ENCODE measurements at regions not wholly inside any gene's neighbourhood (a gene's known extent, or its start where the extent isn't known, plus 50 kb on each side); places are given as distances from the start of the nearest gene placed in this dataset.

GRCh38 chr21:28516991-28517592 lies 475.6 kb downstream of the LTN1 start:
- H3K4me3 ChIP-seq (replicated peaks; ENCODE audit: low read depth, low read length) = no peak overlapping the region
- no peak for DNase-seq (ENCODE audit: extremely low read depth, low read depth)
- peak; percentile 49 for TF ChIP-seq CTCF (IDR thresholded peaks at IDR 0.05; ENCODE audit: low read depth, low read length, missing control alignments)

GRCh38 chr21:28516021-28516420 lies 476.7 kb downstream of the LTN1 start:
- no peak for DNase-seq (ENCODE audit: extremely low read depth, low read depth)
- no peak for TF ChIP-seq CTCF (IDR thresholded peaks at IDR 0.05; ENCODE audit: low read depth, low read length, missing control alignments)
- no peak overlapping the region for H3K4me3 ChIP-seq (replicated peaks; ENCODE audit: low read depth, low read length)

GRCh38 chr21:28513428-28513827 lies 479.2 kb downstream of the LTN1 start:
- H3K4me3 ChIP-seq (replicated peaks; ENCODE audit: low read depth, low read length) = no peak overlapping the region
- no peak for DNase-seq (ENCODE audit: extremely low read depth, low read depth)
- TF ChIP-seq CTCF (IDR thresholded peaks at IDR 0.05; ENCODE audit: low read depth, low read length, missing control alignments) = no peak

GRCh38 chr21:28509031-28509430 lies 483.6 kb downstream of the LTN1 start:
- DNase-seq (ENCODE audit: extremely low read depth, low read depth) = no peak
- no peak overlapping the region for H3K4me3 ChIP-seq (replicated peaks; ENCODE audit: low read depth, low read length)
- no peak for TF ChIP-seq CTCF (IDR thresholded peaks at IDR 0.05; ENCODE audit: low read depth, low read length, missing control alignments)

GRCh38 chr21:28508126-28508525 lies 484.6 kb downstream of the LTN1 start:
- no peak for DNase-seq (ENCODE audit: extremely low read depth, low read depth)
- no peak overlapping the region for H3K4me3 ChIP-seq (replicated peaks; ENCODE audit: low read depth, low read length)
- TF ChIP-seq CTCF (IDR thresholded peaks at IDR 0.05; ENCODE audit: low read depth, low read length, missing control alignments) = no peak

GRCh38 chr21:28496517-28496916 lies 496.2 kb downstream of the LTN1 start:
- no peak for TF ChIP-seq CTCF (IDR thresholded peaks at IDR 0.05; ENCODE audit: low read depth, low read length, missing control alignments)
- no peak overlapping the region for H3K4me3 ChIP-seq (replicated peaks; ENCODE audit: low read depth, low read length)
- DNase-seq (ENCODE audit: extremely low read depth, low read depth) = no peak

- no peak for DNase-seq (ENCODE audit: extremely low read depth, low read depth)
- H3K4me3 ChIP-seq (replicated peaks; ENCODE audit: low read depth, low read length) = no peak overlapping the region
- no peak for TF ChIP-seq CTCF (IDR thresholded peaks at IDR 0.05; ENCODE audit: low read depth, low read length, missing control alignments)
Measured at GRCh38 chr21:28492127-28492526, 500.6 kb downstream of the LTN1 start.

Measured in HFF-Myc (cell line).